ENCODE measurements at regions not wholly inside any gene's neighbourhood (a gene's known extent, or its start where the extent isn't known, plus 50 kb on each side); places are given as distances from the start of the nearest gene placed in this dataset.

GRCh38 chr7:49434846-49435245, 338.6 kb upstream of the VWC2 start:
- no peak for TF ChIP-seq CTCF (IDR thresholded peaks at IDR 0.05)

GRCh38 chr7:49438281-49438680, 335.2 kb upstream of the VWC2 start:
- TF ChIP-seq CTCF (IDR thresholded peaks at IDR 0.05): no peak

GRCh38 chr7:49443515-49443914, 329.9 kb upstream of the VWC2 start:
- TF ChIP-seq CTCF (IDR thresholded peaks at IDR 0.05): no peak

- TF ChIP-seq CTCF (IDR thresholded peaks at IDR 0.05): no peak
Observed at GRCh38 chr7:49453486-49453885, 320.0 kb upstream of the VWC2 start.

GRCh38 chr7:49479441-49479840, 294.0 kb upstream of the VWC2 start:
- TF ChIP-seq CTCF (IDR thresholded peaks at IDR 0.05): no peak

- TF ChIP-seq CTCF (IDR thresholded peaks at IDR 0.05): no peak
Observed at GRCh38 chr7:49479936-49480544, 293.4 kb upstream of the VWC2 start.

GRCh38 chr7:49481075-49481474, 292.4 kb upstream of the VWC2 start:
- no peak for TF ChIP-seq CTCF (IDR thresholded peaks at IDR 0.05)

- TF ChIP-seq CTCF (IDR thresholded peaks at IDR 0.05): peak; percentile 54
Observed at GRCh38 chr7:49483142-49483541, 290.3 kb upstream of the VWC2 start.
